GM19452 (cell line): ENCODE measurements at regions not wholly inside any gene's neighbourhood (a gene's known extent, or its start where the extent isn't known, plus 50 kb on each side); places are given as distances from the start of the nearest gene placed in this dataset.

ENCODE experiments used
- ATAC-seq: cut with Tn5 transposase; IDR thresholded peaks from one replicate; pipeline ENCODE4 v1.9.1; 2021; ENCODE audit not compliant: unreplicated experiment

DNA sequence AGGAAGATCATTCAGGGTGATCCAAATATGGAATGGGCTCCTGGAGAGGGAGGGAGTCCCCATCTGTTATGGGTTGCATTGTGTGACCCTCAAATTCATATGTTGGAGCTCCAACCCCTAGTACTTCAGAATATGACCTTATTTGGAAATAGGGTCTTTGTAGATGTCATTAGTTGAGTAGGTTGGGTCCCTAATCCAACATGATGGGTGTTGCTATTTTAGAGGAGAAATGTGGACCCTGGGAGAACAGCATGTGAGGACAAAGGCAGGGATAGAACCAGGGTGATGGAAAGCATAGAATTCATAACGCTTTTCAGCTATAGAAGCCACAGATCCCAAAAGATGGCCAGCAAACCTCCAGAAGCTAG lies 91.5 kb upstream of the SMNDC1 start:
- ATAC-seq, result no peak

DNA sequence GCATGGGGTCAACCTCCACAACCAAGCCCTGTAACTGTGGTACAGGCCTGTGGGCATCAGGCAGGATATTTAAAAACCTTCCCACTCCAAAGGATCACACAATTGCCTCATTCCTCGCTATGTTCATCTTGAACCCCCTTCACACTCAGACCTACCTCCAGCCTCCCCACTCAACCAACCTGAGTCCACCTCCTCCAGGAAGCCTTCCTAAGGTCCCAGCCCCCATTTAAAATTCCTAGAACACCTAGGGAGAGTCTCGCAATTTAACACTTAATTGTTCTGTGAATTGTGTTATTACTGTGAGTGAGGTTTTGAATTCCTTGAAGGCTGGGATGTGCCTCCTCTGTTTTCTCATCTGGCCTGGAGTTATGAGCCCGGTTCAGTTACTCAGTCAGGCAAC lies 93.1 kb upstream of the SMNDC1 start:
- no peak for ATAC-seq

DNA sequence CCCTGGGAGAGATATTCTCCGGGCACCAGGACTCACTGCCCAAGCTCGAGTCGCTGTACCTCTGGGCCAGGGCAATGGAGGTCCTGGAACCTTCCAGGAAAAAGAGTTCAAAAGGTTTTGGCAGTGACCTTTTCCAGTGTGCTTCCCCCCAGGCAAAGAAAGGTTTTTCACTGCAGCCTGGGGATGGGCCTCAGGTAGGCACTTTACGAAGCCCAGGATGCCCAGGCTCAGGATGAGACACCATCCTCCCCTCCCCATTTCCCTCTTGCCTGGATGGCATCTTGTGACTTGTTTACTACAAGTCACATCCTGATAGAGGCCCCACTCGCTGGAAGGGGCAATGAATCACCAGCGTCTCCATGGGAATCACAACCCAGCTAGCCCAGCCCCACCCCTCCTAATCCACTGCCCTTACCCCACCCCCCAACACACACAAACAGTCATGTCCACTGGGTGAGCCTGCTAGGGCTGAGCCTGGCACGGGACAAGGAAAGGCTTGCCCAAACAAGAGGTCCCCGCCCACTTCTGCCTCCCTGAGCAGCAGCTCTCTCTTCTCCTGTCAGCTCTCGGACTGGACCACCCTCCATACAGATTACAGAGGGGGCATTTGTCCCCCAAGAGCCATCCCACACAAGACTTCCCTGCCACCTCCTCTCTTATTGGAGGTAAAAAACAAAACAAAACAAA lies 93.8 kb upstream of the SMNDC1 start:
- ATAC-seq, result no peak

DNA sequence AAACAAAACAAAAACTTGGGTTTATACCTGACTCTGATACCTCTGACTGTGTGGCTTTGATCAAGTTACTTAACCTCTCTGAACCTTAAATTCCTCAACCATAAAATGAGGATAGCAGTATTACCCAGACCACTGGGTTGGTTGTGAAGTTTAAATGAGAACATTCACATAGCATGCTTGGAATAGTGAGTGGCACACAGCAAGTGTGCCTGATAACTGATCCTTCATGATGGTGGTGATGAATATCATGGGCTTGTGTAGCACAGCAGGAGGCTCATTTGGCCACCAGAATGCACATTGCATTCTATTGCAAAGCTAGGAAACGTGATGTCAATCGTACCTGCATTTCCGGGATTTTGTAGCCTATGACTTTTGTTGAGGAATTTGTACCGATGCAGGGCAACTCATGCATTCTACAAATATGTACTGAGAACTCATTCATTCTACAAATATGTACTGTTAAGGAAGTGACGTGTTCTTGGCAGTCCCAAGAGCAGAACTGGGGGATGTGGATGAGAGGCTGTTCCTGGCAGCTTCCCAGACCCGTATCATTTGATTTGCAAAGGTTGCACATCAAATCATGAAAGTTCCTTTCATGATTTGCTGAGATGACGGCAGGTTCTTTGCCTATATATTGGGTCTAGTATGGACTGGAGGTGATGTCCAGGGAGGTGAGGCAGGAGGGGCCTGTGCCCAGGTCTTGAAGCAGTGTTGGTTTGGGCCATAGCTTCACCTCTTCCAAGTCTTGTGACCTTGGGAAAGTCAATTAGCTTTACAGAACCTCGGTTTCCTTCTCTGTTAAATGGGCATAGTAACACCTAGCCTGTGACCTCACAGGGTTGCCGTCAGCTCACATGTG lies 94.6 kb upstream of the SMNDC1 start:
- ATAC-seq, result no peak

DNA sequence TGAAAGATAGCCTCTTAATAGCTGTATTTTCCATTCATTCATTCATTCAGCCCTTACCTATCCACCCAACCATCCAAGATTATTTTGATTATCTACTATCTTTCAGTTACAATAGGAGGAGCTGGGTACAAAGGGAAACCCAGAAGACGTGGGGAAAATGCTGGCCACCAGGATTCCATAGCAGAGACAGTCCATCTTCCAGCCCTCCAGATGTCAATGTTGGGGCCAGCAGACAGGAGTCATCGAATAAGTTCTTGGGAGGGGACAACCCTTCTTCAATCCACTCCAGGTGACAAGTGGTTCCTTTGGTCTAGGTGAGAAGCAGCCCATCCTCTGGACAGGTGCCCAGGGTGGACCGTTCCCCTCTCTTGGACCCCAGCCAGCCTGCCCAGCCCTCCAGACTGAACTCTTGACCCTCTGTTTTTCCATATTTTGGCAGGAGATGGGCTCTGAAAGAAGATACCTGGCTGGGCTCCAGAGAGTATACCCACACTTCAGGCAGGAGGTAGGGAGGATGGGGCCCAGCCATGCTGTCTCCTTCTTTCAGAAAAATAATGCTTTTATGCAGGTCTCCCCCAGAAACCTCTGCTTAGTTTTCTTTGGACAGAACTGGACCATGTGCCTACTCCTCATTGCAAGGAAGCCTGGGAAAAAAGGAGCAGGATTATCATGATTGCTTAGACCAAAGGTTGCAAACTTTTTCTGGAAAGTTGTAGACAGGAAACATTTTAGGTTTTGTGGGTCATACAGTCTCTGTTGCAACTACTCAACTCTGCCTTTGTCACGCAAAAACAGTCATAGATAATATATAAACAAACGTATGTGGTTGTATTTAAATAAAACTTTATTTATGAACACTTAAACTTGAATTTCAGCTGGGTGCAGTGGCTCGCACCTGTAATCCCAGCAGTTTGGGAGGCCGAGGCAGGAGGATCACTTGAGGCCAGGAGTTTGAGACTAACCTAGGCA lies 95.5 kb upstream of the SMNDC1 start:
- no peak for ATAC-seq

DNA sequence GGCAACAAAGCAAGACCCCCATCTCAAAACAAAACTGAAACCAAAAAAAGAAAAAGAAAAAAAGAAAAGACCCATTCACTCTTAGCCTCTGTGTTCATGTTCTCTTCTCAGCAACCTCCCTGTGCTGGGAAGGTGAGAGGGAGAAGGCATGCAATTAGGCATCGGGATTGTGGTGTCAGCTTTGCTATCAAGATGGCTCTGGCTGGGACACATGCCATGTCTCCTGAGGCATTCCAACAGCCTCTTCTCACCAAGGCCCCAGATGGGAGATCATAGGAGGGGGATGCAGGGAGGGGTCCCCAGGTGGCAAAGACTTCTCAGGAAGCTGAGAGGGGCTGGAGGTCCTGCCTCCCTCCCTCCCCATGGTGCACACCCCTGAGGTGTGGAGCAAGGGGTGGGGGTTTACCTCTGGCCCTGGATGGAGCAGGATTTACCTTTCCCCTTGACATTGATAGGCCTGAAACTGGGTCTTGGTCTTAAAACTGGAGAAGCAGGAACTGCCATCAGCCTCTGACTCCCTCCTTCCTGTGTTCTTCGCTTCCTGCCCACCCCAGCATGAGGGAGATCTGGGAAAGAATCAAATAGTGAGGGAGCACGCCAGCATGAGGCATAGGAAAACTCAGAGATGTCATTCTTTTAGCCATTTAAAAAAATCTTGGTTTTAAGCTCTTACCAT lies 96.2 kb upstream of the DUSP5 start:
- no peak for ATAC-seq

DNA sequence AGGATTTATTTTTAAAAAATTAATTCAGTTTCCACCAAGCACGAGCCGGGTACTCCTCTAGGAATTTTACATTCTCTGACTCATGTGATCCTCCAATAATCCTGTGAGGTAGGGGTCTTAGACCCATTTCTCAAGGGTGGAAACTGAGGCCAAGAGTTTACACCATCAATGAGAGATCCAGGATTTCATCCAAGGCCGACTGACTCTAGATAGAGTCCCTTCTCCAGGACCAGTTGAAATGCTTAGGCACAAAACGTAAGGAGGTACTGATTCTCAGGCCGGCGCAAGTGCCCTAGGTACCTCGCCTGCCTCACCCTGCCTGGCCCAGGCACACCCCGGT lies 95.7 kb upstream of the DUSP5 start:
- no peak for ATAC-seq

DNA sequence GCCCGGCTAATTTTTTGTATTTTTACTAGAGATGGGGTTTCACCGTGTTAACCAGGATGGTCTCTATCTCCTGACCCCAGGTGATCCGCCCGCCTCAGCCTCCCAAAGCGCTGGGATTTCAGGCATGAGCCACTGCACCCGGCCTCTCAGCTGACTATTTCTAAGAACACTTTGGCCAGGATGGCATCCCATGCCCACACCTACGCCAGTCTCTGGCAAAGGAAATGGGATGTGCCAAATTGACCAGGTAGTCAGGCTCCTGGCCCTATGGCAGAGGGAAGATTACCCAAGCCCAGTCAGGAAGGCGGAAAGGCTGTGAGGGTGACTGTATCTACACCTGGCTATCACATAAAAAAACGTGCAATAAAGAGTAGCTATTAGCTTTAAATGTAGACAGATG lies 94.1 kb upstream of the DUSP5 start:
- no peak for ATAC-seq

DNA sequence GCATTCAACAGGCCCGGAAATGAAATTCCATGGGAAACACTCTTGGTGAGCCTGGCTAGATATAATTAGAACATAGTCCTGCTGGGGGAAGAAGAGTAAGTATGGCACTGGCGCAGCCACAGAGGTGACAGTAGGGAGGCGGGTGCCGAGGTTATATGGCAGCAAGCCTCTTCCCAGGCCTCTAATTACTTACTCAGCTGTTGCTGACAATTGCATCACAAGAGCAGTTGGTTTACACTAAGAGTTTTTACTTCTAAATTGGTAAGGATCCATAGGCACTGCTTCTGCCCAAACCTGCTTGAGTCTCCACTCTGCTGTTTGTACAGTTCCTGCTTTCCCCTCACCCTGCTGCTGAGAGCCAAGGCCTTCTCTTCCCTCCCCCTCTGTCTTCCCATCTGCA lies 93.3 kb upstream of the DUSP5 start:
- no peak for ATAC-seq

DNA sequence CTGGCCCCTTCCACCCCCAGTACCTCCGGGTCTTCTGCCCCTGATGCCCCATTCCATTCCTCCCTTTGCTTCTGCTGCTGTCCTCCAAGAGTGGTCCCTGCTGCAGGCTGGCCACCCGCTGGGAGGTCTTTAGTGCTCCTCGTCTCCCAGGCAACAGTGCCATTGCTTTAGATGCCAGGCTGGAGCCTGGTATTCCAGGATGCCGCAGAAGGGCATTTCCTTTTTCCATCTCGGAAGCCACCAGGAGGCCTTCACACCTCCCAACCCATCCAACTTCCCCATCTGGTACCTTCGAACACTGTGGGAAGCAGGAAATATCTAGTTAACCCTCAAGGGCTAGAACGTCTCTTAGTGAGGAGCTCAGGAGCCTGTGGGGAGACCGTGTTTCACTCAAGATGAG lies 92.9 kb upstream of the DUSP5 start:
- no peak for ATAC-seq

DNA sequence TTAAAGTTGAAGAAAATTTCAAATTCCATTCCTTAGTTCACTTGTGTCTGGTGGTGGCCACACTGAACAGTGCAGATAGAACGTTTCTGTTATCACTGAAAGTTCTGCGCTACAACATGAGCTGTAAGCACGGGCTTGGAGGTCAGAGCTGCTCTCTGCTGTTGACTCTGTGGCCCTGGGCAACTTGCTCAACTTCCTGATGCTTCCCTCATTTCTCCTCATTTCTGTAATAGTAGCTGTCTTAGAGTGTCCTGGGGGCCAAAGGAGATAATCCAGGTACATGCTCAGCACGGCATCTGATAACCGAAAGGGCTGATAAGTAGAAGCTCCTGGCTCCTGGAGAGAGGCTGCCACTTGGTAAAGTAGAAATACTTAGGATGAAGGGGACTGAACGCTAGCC lies 92.3 kb upstream of the DUSP5 start:
- no peak for ATAC-seq

DNA sequence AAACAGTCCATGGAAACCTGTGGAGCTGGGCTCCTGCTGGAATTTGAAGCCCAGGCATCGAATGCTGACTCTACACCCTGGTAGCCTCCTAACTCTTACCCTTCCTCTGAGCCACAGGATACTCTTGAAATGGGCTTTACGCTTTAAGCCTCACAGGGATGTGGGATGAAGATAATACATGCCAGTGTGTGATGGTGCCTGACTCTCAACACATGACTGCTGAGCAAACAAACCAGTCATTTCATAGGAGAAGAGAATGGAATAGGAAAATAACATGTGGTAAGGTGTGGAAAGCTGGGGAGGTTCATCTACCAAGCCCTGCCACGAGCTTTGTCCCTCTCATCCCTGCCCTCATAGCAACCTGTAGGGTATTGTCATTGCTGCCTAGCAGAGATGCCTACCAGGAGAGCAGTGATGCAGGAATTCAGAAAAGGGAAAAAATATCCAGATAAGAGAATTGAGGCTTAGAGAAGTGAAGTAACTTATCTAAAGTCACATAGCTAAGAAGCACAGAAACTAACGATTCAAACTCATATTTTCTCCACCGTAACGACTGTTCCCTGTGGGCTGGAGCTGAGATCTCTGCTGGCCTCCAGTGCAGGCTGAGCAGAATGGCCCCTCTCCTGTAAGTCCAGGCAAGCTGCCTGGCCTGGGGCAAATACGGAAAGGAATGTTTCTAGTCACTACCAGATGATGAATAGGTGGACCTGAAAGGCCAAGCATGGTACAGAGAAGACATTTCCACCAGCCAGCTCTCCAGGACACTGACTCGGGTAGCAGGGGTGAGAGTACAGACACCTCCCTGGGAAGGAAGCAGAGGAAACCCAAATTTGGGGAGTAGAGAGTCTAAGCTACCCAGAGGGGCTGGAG lies 90.2 kb upstream of the DUSP5 start:
- no peak for ATAC-seq

DNA sequence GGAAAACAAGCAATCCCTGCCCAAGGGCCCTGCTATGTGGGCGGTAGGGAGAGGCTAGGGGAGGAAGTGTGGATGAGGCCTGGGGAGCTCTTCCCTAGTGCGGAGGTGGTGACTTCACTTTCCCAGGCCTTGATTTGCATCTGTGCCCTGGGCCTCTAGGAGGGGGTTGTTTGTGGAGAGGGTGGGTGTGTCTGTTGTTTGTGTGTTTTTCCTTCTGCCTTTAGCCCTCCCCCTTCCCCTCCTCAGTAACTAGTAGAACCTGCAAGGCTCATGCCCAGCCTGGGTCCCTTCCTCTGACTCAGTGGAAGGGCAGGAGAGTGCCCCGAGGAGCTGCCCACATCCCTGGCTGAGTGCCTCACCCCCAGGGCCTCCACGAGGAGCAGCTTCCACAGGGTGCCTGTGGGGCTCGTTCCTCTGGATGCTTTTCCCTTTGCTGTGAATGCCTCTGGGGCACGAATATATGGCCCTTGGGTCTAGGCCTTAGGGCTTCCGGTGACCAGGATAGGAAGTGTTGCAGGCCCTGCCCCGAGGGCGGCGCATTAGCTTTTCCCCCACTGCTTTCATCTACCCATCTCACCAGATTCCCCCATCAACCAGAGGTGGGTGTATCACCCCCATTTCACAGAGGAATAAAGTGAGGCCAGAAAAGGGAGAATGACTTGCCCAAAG lies 89.4 kb upstream of the DUSP5 start:
- ATAC-seq, result no peak

DNA sequence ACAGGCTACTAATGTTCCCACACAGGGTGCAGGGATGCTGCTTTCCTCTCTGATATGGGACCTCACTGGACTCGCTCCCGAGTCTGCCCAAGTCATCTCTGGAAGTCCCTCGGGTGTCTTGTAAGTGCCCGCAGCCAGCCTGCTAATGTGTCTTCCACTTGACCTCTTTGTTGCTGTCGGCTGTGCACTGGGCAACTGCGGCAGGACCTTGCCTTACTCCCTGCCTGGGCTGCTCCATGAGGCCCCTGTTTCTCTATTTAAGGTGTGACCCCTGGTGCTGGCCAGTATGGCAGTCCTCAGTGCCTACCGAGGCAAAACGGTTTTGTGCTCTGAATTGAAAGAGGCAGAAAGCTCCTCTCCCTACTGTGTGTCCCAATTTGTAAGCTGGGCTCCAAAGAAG lies 88.8 kb upstream of the DUSP5 start:
- no peak for ATAC-seq

DNA sequence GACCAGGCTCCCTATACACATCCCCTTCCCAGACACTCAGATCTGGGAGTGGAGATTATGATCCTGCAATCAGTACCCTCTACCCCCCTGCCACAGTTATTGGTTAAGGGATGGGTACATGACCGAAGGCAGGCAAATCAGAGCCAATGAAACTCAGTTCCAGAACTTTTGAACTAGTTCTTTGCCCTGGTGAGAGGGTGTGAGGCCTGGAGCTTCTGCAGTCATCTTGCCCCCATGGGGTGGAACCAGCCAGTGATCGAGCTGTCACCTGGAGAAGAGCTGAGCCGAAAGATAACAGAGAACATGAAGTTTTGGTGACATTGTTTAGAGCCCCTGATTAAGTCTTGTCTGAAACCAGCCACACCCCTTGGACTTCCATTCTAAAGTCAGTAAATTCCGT lies 88.2 kb upstream of the DUSP5 start:
- ATAC-seq, result no peak

DNA sequence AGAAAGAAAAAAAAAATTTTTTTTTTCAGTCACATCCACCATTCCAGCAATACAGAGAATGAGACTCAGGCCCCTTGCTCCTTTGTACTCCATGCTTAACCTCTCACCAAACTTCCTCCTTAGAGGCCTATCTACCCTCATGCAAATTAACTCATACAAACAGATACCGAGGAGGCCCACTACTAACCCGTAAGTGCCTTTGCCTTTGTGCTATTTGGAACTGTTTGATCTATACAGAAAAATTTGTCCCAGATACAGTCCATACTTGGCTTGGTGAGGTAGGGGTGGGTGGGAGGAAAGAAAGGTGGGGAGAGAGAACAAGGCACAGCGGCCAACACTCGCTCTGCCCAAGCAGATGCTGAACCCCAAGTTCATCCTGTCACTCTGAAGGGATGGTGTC lies 87.8 kb upstream of the DUSP5 start:
- no peak for ATAC-seq

DNA sequence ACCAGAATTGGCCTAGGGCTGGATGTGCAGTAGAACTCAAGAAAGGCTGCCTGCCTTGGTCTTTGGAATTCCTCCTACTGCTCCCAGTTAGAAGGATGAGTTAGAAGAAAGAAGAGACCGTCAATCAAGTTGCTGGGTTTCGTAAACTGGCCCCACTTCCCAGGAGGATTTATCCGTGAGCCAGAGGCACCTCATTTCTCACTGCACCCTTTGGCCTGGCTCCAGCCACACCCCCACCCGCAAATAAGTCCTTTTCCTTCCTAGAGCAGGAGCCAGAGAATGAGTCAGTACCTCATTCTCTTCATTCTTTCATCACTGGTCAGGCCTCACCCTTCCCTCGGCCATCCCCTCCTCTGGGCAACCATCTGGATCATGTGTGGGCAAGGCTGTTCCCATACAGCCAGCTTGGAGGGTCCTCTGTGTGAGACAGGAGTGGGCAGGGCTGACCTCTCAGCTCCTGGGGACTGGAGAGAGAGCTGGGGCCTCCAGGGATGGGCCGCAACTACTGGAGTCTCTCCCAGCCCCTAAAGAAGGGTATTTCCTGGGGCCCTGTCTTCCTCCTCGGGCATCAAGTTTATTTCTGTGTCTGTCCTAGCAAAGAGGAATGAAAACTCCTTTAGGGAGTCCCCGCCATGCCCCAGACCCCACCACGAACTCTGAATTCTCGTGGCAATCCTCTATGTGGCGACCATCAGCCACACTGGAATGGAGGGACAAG lies 87.2 kb upstream of the DUSP5 start:
- no peak for ATAC-seq

DNA sequence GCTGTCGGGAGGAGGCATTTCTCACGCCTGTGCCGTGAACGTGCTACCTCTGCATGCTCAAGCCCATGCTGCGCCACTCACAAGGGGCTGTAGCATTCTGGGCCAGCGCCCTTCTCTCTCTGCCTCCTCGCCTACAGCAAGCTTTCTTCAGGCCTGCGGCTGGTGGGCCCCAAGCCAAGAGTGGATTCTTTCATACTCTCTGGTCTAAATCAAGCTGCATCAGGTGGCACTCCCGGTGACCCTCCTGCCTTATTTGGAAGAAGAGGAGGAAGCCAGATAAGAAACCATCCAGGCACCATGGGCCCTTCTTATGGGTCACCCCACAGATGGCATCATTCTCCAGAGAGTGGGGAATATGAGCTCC lies 86.7 kb upstream of the DUSP5 start:
- ATAC-seq, result no peak
